ENCODE measurements at regions not wholly inside any gene's neighbourhood (a gene's known extent, or its start where the extent isn't known, plus 50 kb on each side); places are given as distances from the start of the nearest gene placed in this dataset.

GRCh38 chr2:107730898-107731297 is 95.8 kb upstream of the RGPD4 start:
- TF ChIP-seq, protein P1, sequence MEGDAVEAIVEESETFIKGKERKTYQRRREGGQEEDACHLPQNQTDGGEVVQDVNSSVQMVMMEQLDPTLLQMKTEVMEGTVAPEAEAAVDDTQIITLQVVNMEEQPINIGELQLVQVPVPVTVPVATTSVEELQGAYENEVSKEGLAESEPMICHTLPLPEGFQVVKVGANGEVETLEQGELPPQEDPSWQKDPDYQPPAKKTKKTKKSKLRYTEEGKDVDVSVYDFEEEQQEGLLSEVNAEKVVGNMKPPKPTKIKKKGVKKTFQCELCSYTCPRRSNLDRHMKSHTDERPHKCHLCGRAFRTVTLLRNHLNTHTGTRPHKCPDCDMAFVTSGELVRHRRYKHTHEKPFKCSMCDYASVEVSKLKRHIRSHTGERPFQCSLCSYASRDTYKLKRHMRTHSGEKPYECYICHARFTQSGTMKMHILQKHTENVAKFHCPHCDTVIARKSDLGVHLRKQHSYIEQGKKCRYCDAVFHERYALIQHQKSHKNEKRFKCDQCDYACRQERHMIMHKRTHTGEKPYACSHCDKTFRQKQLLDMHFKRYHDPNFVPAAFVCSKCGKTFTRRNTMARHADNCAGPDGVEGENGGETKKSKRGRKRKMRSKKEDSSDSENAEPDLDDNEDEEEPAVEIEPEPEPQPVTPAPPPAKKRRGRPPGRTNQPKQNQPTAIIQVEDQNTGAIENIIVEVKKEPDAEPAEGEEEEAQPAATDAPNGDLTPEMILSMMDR (IDR thresholded peaks at IDR 0.05): no peak
- Mint-ChIP-seq H3K36me3 (ENCODE audit: low read depth) (no peaks in the 10 kb centered on the region), H3K4me1 (ENCODE audit: low read depth) (peaks cover 34% of the 10 kb centered on the region), H3K9me3 (ENCODE audit: low read depth) (peaks cover 1% of the 10 kb centered on the region), H3K27me3 (ENCODE audit: low read depth) (no peaks in the 10 kb centered on the region), H3K27ac (ENCODE audit: unreplicated experiment) (no peak overlapping the region), H3K4me3 (ENCODE audit: unreplicated experiment) (no peak overlapping the region)
- no peak for DNase-seq (ENCODE audit: low spot score)

DNA sequence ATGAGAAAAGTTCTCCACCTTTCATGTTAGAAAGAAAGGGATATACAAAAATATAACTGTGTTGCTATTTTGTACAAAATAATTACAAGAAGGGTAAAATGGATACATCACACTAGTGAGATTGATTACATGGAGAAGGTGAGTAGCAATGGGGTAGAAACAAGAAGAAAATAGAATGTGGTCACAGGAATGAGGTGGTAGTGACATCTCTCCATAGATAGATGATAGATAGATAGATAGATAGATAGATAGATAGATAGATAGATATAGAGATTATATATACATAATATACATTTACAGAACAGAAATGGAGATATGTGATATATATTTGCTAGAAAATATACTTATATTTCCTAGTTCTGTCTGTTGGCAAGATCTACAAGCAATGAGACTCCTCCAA is 95.3 kb upstream of the RGPD4 start:
- no peak for DNase-seq (ENCODE audit: low spot score)
- Mint-ChIP-seq H3K36me3 (ENCODE audit: low read depth) (no peaks in the 10 kb centered on the region), H3K4me1 (ENCODE audit: low read depth) (peaks cover 38% of the 10 kb centered on the region), H3K27ac (ENCODE audit: unreplicated experiment) (no peak overlapping the region), H3K27me3 (ENCODE audit: low read depth) (no peaks in the 10 kb centered on the region), H3K4me3 (ENCODE audit: unreplicated experiment) (no peak overlapping the region), H3K9me3 (ENCODE audit: low read depth) (no peaks in the 10 kb centered on the region)
- TF ChIP-seq, protein P1 (IDR thresholded peaks at IDR 0.05): no peak

DNA sequence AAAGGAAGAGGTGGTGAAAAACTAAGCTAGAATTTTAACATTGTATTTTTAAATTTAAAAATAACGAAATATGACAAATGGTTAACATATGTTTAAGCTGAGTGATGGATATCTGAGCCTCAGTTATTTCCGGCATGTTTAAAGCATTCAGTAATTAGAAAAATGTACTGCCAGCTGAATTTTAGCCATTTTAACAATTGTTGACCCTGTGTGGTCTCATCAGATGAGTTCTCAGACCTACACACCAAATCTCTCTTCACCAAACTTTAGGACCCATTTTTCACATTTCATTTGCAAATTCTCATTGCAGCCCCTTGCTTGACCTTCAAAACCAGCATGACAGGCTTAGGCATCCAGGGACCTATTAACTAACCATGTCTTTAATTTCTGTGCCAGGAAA is 91.5 kb upstream of the RGPD4 start:
- no peak for DNase-seq (ENCODE audit: low spot score)
- peaks cover 70% of the 10 kb centered on the region for H3K4me1 Mint-ChIP-seq (ENCODE audit: low read depth)
- H3K9me3 Mint-ChIP-seq (ENCODE audit: low read depth): peaks cover 6% of the 10 kb centered on the region
- no peaks in the 10 kb centered on the region for H3K36me3 Mint-ChIP-seq (ENCODE audit: low read depth)
- TF ChIP-seq, protein P1 (IDR thresholded peaks at IDR 0.05): no peak
- no peaks in the 10 kb centered on the region for H3K27me3 Mint-ChIP-seq (ENCODE audit: low read depth)
- peak overlapping the region; percentile 50 for H3K27ac Mint-ChIP-seq (ENCODE audit: unreplicated experiment)
- H3K4me3 Mint-ChIP-seq (ENCODE audit: unreplicated experiment): no peak overlapping the region

DNA sequence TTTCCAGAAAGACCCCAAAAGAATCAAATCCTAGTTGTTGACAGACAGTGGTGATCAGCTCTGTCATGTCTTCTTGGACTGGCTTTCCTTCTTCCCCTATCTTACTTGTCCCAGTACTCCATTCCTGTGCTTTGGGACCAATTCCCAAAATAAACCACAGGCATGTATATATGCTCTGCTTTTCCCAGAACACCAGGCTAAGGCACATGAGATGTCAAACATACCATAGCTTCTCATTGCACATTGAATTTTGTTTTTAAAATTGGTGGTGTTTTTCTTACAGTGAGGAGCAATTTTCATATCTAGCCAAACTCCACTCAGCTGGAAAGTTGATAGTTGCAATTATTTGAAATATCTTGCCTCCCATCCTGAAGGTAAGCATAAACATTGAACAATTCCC is 88.9 kb upstream of the RGPD4 start:
- H3K9me3 Mint-ChIP-seq (ENCODE audit: low read depth): peaks cover 6% of the 10 kb centered on the region
- DNase-seq (ENCODE audit: low spot score): no peak
- TF ChIP-seq, protein P1 (IDR thresholded peaks at IDR 0.05): no peak
- no peak overlapping the region for H3K4me3 Mint-ChIP-seq (ENCODE audit: unreplicated experiment)
- no peaks in the 10 kb centered on the region for H3K36me3 Mint-ChIP-seq (ENCODE audit: low read depth)
- peaks cover 72% of the 10 kb centered on the region for H3K4me1 Mint-ChIP-seq (ENCODE audit: low read depth)
- H3K27ac Mint-ChIP-seq (ENCODE audit: unreplicated experiment): peak overlapping the region; percentile 88
- no peaks in the 10 kb centered on the region for H3K27me3 Mint-ChIP-seq (ENCODE audit: low read depth)

DNA sequence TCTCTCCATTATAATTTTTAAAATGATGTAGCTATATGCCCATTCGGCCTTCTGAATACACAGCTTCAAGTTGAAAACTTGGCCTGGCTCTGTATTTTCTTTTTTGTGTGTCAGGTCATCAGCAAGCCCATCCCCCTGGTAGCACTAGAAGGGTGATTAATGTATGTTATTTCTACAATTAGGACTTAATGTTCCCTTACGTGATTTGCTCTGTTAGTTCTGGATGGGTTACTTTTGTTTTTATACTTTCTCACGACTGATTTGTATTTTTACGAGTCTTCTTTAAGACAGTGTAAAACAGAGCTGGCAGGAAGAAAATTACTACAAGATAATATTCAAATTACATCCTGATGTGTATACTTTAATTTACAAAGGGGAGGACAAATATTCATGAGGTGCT is 88.4 kb upstream of the RGPD4 start:
- Mint-ChIP-seq H3K4me1 (ENCODE audit: low read depth) (peaks cover 72% of the 10 kb centered on the region), H3K4me3 (ENCODE audit: unreplicated experiment) (no peak overlapping the region), H3K36me3 (ENCODE audit: low read depth) (no peaks in the 10 kb centered on the region), H3K9me3 (ENCODE audit: low read depth) (peaks cover 6% of the 10 kb centered on the region), H3K27me3 (ENCODE audit: low read depth) (no peaks in the 10 kb centered on the region), H3K27ac (ENCODE audit: unreplicated experiment) (peak overlapping the region; percentile 88)
- TF ChIP-seq, protein P1 (IDR thresholded peaks at IDR 0.05): no peak
- DNase-seq (ENCODE audit: low spot score): no peak
